GM23338 (cell line): ENCODE measurements at regions not wholly inside any gene's neighbourhood (a gene's known extent, or its start where the extent isn't known, plus 50 kb on each side); places are given as distances from the start of the nearest gene placed in this dataset.

Experiments used
- ATAC-seq: fragments of 200-7000 bp; cut with Tn5 transposase; 3 replicates; pipeline ENCODE4 v1.9.1; 2020
- DNase-seq: peaks from one replicate; pipeline ENCODE4 v3.0.0-alpha.2; 2015; ENCODE audit warnings: low spot score
- H2AFZ ChIP-seq: fragments of 200-600 bp; sonication (generic); 2 replicates; pipeline ENCODE4 v1.8.0; 2016; ENCODE audit warnings: antibody characterized with exemption, mild to moderate bottlenecking, moderate library complexity
- H3F3A ChIP-seq: fragments of 200-600 bp; sonication (generic); replicated peaks from 2 replicates; pipeline ENCODE4 v1.8.0; 2017; ENCODE audit warnings: antibody characterized with exemption, mixed run types, low read depth
- H3K27ac ChIP-seq: fragments of 200-600 bp; sonication (generic); 2 replicates; pipeline ENCODE4 v1.6.1; 2016; ENCODE audit warnings: low read depth
- H3K27me3 ChIP-seq: fragments of 200-600 bp; sonication (generic); 2 replicates; pipeline ENCODE4 v1.8.0; 2016; ENCODE audit warnings: mild to moderate bottlenecking, mixed run types, moderate library complexity; ENCODE audit not compliant: insufficient read depth
- H3K36me3 ChIP-seq: fragments of 200-600 bp; sonication (generic); 2 replicates; pipeline ENCODE4 v1.8.0; 2016; ENCODE audit warnings: mild to moderate bottlenecking; ENCODE audit not compliant: insufficient read depth
- H3K4me1 ChIP-seq: fragments of 200-600 bp; sonication (generic); 2 replicates; pipeline ENCODE4 v1.8.0; 2016; ENCODE audit warnings: mild to moderate bottlenecking, moderate library complexity; ENCODE audit not compliant: insufficient read depth
- H3K4me2 ChIP-seq: fragments of 200-600 bp; sonication (generic); 2 replicates; pipeline ENCODE4 v1.7.1; 2017; ENCODE audit warnings: mixed run types
- H3K4me3 ChIP-seq: fragments of 200-600 bp; sonication (generic); 2 replicates; pipeline ENCODE4 v1.6.1; 2016; ENCODE audit warnings: mixed run types
- H3K79me2 ChIP-seq: fragments of 200-600 bp; sonication (generic); replicated peaks from 2 replicates; pipeline ENCODE4 v1.8.0; 2017; ENCODE audit warnings: mild to moderate bottlenecking; ENCODE audit not compliant: insufficient read depth
- H3K9me2 ChIP-seq: fragments of 200-600 bp; sonication (generic); 2 replicates; pipeline ENCODE4 v1.8.0; 2017; ENCODE audit not compliant: insufficient read depth
- H4K20me1 ChIP-seq: fragments of 200-600 bp; sonication (generic); replicated peaks from 2 replicates; pipeline ENCODE4 v1.8.0; 2017; ENCODE audit warnings: mild to moderate bottlenecking; ENCODE audit not compliant: insufficient read depth
- H3K27ac Mint-ChIP-seq: 2 replicates; pipeline ENCODE4 v1.8.0; 2020; ENCODE audit warnings: inconsistent platforms, mild to moderate bottlenecking, moderate library complexity, mixed read lengths
- H3K27me3 Mint-ChIP-seq: 3 replicates; pipeline ENCODE4 v1.8.0; 2022; ENCODE audit warnings: low read depth, mild to moderate bottlenecking, moderate library complexity, mixed read lengths, inconsistent platforms; ENCODE audit not compliant: insufficient read depth, poor library complexity
- H3K36me3 Mint-ChIP-seq: 3 replicates; pipeline ENCODE4 v1.8.0; 2021; ENCODE audit warnings: low read depth, mild to moderate bottlenecking, inconsistent platforms, moderate library complexity, mixed read lengths
- H3K4me1 Mint-ChIP-seq: 3 replicates; pipeline ENCODE4 v1.8.0; 2020; ENCODE audit warnings: mild to moderate bottlenecking, inconsistent platforms, mixed read lengths
- H3K4me3 Mint-ChIP-seq: 3 replicates; pipeline ENCODE4 v1.8.0; 2021; ENCODE audit warnings: moderate library complexity, mild to moderate bottlenecking, inconsistent platforms, mixed read lengths
- H3K9me3 Mint-ChIP-seq: 3 replicates; pipeline ENCODE4 v1.8.0; 2020; ENCODE audit warnings: moderate library complexity, mild to moderate bottlenecking, inconsistent platforms, mixed read lengths
- CREB1 ChIP-seq: fragments of 250-450 bp; sonication (Bioruptor Pico); IDR thresholded peaks from 2 replicates; pipeline ENCODE4 v1.5.0; 2020; ENCODE audit warnings: low read depth, mild to moderate bottlenecking, moderate library complexity
- EZH2 ChIP-seq: fragments of 200-600 bp; sonication (generic); IDR thresholded peaks from one replicate; pipeline ENCODE4 v1.8.0; 2017; ENCODE audit warnings: antibody characterized with exemption, mild to moderate bottlenecking, low read depth; ENCODE audit not compliant: unreplicated experiment
- EZH2phosphoT487 ChIP-seq: fragments of 200-600 bp; sonication (generic); IDR thresholded peaks from one replicate; pipeline ENCODE4 v1.8.1; 2018; ENCODE audit warnings: antibody characterized with exemption; ENCODE audit not compliant: unreplicated experiment
- JUNB ChIP-seq: IDR thresholded peaks from one replicate; pipeline ENCODE4 v1.6.1; 2016; ENCODE audit warnings: antibody characterized with exemption; ENCODE audit not compliant: unreplicated experiment
- NANOG ChIP-seq: IDR thresholded peaks from 2 replicates; pipeline ENCODE4 v1.6.1; 2016; ENCODE audit warnings: antibody characterized with exemption, borderline replicate concordance
- POLR2AphosphoS5 ChIP-seq: IDR thresholded peaks from 2 replicates; pipeline ENCODE4 v1.6.1; 2016; ENCODE audit warnings: antibody characterized with exemption, low read depth
- STAT1 ChIP-seq: IDR thresholded peaks from one replicate; pipeline ENCODE4 v1.6.1; 2016; ENCODE audit warnings: antibody characterized with exemption; ENCODE audit not compliant: unreplicated experiment
- ZNF114 ChIP-seq: fragments of 250-450 bp; sonication (Bioruptor Pico); IDR thresholded peaks from 2 replicates; pipeline ENCODE4 v1.5.0; 2020; ENCODE audit warnings: mild to moderate bottlenecking, moderate library complexity
- TF ChIP-seq, protein P1 (sequence below): fragments of 250-450 bp; sonication (Bioruptor Pico); IDR thresholded peaks from 2 replicates; pipeline ENCODE4 v1.5.0; 2020; ENCODE audit warnings: mild to moderate bottlenecking, moderate library complexity
- TF ChIP-seq, protein P2 (sequence below): IDR thresholded peaks from one replicate; pipeline ENCODE4 v1.6.1; 2018; ENCODE audit warnings: antibody characterized with exemption; ENCODE audit not compliant: unreplicated experiment
- TF ChIP-seq, protein P3 (sequence below): IDR thresholded peaks from 2 replicates; pipeline ENCODE4 v1.6.1; 2016; ENCODE audit warnings: antibody characterized with exemption

DNA sequence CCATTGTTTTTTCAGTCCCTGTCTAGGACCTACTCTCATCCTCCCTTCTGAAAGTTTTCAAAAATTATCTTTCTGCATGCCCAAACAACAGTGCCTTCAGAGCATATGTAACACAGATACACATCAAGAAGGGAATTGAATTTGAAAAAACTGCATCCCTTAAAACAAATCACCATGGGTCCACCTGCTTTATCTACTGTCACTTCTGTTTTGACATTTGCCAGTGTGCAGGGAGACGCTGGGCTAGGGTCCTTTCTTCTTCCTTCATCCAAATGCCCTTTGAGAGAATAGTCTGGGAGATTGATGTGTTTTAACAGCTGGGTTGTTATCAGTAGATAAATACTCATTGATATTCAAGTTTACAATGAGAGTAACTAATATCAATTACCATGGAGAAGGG lies 1630.1 kb downstream of the MAT2B start (continued):
- TF ChIP-seq, protein P1, sequence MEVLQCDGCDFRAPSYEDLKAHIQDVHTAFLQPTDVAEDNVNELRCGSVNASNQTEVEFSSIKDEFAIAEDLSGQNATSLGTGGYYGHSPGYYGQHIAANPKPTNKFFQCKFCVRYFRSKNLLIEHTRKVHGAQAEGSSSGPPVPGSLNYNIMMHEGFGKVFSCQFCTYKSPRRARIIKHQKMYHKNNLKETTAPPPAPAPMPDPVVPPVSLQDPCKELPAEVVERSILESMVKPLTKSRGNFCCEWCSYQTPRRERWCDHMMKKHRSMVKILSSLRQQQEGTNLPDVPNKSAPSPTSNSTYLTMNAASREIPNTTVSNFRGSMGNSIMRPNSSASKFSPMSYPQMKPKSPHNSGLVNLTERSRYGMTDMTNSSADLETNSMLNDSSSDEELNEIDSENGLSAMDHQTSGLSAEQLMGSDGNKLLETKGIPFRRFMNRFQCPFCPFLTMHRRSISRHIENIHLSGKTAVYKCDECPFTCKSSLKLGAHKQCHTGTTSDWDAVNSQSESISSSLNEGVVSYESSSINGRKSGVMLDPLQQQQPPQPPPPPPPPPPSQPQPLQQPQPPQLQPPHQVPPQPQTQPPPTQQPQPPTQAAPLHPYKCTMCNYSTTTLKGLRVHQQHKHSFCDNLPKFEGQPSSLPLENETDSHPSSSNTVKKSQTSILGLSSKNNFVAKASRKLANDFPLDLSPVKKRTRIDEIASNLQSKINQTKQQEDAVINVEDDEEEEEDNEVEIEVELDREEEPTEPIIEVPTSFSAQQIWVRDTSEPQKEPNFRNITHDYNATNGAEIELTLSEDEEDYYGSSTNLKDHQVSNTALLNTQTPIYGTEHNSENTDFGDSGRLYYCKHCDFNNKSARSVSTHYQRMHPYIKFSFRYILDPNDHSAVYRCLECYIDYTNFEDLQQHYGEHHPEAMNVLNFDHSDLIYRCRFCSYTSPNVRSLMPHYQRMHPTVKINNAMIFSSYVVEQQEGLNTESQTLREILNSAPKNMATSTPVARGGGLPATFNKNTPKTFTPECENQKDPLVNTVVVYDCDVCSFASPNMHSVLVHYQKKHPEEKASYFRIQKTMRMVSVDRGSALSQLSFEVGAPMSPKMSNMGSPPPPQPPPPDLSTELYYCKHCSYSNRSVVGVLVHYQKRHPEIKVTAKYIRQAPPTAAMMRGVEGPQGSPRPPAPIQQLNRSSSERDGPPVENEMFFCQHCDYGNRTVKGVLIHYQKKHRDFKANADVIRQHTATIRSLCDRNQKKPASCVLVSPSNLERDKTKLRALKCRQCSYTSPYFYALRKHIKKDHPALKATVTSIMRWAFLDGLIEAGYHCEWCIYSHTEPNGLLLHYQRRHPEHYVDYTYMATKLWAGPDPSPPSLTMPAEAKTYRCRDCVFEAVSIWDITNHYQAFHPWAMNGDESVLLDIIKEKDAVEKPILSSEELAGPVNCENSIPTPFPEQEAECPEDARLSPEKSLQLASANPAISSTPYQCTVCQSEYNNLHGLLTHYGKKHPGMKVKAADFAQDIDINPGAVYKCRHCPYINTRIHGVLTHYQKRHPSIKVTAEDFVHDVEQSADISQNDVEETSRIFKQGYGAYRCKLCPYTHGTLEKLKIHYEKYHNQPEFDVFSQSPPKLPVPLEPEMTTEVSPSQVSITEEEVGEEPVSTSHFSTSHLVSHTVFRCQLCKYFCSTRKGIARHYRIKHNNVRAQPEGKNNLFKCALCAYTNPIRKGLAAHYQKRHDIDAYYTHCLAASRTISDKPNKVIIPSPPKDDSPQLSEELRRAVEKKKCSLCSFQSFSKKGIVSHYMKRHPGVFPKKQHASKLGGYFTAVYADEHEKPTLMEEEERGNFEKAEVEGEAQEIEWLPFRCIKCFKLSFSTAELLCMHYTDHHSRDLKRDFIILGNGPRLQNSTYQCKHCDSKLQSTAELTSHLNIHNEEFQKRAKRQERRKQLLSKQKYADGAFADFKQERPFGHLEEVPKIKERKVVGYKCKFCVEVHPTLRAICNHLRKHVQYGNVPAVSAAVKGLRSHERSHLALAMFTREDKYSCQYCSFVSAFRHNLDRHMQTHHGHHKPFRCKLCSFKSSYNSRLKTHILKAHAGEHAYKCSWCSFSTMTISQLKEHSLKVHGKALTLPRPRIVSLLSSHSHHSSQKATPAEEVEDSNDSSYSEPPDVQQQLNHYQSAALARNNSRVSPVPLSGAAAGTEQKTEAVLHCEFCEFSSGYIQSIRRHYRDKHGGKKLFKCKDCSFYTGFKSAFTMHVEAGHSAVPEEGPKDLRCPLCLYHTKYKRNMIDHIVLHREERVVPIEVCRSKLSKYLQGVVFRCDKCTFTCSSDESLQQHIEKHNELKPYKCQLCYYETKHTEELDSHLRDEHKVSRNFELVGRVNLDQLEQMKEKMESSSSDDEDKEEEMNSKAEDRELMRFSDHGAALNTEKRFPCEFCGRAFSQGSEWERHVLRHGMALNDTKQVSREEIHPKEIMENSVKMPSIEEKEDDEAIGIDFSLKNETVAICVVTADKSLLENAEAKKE = no peak

DNA sequence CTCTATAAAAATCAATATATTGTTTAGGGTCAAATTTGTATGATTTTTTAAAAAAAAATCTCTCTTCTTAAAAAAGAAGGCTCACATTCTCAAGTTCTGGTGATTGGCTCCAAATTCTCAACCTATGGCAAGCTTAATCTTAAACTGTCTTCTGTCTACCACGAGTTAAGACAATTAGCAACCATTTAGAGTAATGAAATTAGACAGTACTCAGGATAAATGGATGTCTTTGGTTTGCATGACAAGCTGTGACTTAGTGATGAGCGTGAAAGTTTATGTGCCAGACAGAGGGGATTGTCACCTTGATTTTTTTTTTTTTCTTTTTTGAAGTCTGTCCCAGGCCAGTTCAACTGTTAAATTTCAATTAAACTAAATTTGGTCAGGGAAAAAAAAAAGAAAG lies 1632.3 kb downstream of the MAT2B start:
- Histone ChIP-seq H3K4me1 (peaks cover 35% of the 10 kb centered on the region), H3F3A (no peaks in the 10 kb centered on the region), H3K4me2 (no peak overlapping the region), H3K9me2 (no peaks in the 10 kb centered on the region), H3K27ac (no peak overlapping the region), H3K79me2 (no peaks in the 10 kb centered on the region), H4K20me1 (no peaks in the 10 kb centered on the region), H2AFZ (no peak overlapping the region), H3K36me3 (no peaks in the 10 kb centered on the region), H3K4me3 (no peak overlapping the region), H3K27me3 (no peaks in the 10 kb centered on the region)
- no peaks in the 10 kb centered on the region for H3K36me3 Mint-ChIP-seq
- H3K9me3 Mint-ChIP-seq = no peaks in the 10 kb centered on the region
- no peak for DNase-seq
- H3K4me1 Mint-ChIP-seq = peaks cover 35% of the 10 kb centered on the region
- TF ChIP-seq JUNB = no peak
- no peak for TF ChIP-seq EZH2phosphoT487
- no peak for TF ChIP-seq ZNF114 (CRISPR knock-in tag)
- no peak for TF ChIP-seq STAT1
- no peak for TF ChIP-seq NANOG
- no peak overlapping the region for H3K4me3 Mint-ChIP-seq
- H3K27me3 Mint-ChIP-seq = peaks cover 3% of the 10 kb centered on the region
- no peak overlapping the region for H3K27ac Mint-ChIP-seq
- ATAC-seq = no peak

DNA sequence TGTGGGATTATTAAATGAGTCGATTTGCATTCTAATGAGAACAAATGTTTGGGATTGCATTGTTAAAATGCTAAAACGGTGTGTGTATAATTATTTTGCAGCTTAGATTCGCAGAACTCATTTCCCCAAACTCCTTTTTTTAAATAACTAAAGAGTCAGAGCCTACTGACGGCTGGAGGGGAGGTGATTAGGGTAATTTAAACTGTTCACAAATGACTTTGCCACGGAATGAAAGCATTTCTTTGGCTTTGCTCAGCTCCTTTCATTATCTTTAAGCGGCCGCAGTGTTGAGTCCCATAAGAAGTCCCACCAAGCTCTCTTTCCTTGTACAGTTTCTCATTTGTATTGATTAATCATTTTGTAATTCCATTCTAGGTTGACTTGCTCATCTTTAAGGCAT lies 1632.8 kb downstream of the MAT2B start:
- H3K9me2 ChIP-seq = no peaks in the 10 kb centered on the region
- no peaks in the 10 kb centered on the region for H4K20me1 ChIP-seq
- Mint-ChIP-seq H3K4me3 (no peak overlapping the region; the same call in 2 of the 3 replicates), H3K27me3 (peaks cover 3% of the 10 kb centered on the region), H3K27ac (peak overlapping the region; percentile 72; the same call in 1 of the 2 replicates), H3K36me3 (no peaks in the 10 kb centered on the region), H3K4me1 (peaks cover 35% of the 10 kb centered on the region), H3K9me3 (no peaks in the 10 kb centered on the region)
- no peaks in the 10 kb centered on the region for H3K27me3 ChIP-seq
- peak overlapping the region; percentile 30; the same call in 1 of the 2 replicates for H2AFZ ChIP-seq
- H3K27ac ChIP-seq = peak overlapping the region; percentile 41
- H3K4me3 ChIP-seq = no peak overlapping the region
- peak overlapping the region; percentile 71 for H3K4me2 ChIP-seq
- no peaks in the 10 kb centered on the region for H3F3A ChIP-seq
- ATAC-seq (peak; percentile 58), DNase-seq (peak; percentile 54)
- H3K79me2 ChIP-seq = no peaks in the 10 kb centered on the region
- peaks cover 35% of the 10 kb centered on the region for H3K4me1 ChIP-seq
- no peaks in the 10 kb centered on the region for H3K36me3 ChIP-seq
- TF ChIP-seq EZH2 (no peak), JUNB (no peak), NANOG (no peak), CREB1 (CRISPR knock-in tag) (no peak), POLR2AphosphoS5 (no peak), STAT1 (no peak)
- TF ChIP-seq, protein P2, sequence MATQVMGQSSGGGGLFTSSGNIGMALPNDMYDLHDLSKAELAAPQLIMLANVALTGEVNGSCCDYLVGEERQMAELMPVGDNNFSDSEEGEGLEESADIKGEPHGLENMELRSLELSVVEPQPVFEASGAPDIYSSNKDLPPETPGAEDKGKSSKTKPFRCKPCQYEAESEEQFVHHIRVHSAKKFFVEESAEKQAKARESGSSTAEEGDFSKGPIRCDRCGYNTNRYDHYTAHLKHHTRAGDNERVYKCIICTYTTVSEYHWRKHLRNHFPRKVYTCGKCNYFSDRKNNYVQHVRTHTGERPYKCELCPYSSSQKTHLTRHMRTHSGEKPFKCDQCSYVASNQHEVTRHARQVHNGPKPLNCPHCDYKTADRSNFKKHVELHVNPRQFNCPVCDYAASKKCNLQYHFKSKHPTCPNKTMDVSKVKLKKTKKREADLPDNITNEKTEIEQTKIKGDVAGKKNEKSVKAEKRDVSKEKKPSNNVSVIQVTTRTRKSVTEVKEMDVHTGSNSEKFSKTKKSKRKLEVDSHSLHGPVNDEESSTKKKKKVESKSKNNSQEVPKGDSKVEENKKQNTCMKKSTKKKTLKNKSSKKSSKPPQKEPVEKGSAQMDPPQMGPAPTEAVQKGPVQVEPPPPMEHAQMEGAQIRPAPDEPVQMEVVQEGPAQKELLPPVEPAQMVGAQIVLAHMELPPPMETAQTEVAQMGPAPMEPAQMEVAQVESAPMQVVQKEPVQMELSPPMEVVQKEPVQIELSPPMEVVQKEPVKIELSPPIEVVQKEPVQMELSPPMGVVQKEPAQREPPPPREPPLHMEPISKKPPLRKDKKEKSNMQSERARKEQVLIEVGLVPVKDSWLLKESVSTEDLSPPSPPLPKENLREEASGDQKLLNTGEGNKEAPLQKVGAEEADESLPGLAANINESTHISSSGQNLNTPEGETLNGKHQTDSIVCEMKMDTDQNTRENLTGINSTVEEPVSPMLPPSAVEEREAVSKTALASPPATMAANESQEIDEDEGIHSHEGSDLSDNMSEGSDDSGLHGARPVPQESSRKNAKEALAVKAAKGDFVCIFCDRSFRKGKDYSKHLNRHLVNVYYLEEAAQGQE = no peak
- TF ChIP-seq, protein P3, sequence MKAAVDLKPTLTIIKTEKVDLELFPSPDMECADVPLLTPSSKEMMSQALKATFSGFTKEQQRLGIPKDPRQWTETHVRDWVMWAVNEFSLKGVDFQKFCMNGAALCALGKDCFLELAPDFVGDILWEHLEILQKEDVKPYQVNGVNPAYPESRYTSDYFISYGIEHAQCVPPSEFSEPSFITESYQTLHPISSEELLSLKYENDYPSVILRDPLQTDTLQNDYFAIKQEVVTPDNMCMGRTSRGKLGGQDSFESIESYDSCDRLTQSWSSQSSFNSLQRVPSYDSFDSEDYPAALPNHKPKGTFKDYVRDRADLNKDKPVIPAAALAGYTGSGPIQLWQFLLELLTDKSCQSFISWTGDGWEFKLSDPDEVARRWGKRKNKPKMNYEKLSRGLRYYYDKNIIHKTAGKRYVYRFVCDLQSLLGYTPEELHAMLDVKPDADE = no peak
